ENCODE measurements at regions not wholly inside any gene's neighbourhood (a gene's known extent, or its start where the extent isn't known, plus 50 kb on each side); places are given as distances from the start of the nearest gene placed in this dataset.
A peak's percentile ranks its signal among the peaks of the same experiment; 100 is the strongest.

DNA sequence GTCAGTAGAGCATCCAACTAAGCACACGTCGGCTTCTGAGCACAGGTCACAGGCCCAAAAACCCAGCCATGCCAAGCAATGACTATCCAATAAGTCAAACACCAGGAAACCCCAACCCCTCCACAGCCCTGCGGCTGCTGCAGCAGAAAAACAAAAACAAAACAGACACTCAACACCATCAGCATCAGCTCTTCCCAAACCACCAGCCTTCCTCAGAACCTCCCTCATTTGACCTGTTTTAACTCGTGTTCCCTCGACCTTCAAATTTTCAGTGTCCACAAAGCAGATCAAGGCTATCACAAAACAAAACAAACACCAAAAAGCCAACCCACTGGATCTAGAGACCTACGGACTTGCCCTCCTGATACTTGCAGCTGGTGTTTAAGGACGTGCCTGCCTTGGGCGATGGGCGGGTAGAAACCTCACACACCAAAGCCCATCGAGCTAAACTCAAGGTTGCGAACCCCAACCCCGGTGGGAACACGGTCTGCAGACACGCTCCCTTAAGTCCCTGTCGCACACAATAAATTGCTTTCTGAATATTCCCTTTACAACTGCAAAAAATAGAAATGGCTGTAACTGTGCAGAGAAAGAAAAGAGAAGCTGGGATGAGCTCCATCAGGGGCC, 247.1 kb upstream of the ANKRD55 start (continued):
- TF ChIP-seq, protein P1, sequence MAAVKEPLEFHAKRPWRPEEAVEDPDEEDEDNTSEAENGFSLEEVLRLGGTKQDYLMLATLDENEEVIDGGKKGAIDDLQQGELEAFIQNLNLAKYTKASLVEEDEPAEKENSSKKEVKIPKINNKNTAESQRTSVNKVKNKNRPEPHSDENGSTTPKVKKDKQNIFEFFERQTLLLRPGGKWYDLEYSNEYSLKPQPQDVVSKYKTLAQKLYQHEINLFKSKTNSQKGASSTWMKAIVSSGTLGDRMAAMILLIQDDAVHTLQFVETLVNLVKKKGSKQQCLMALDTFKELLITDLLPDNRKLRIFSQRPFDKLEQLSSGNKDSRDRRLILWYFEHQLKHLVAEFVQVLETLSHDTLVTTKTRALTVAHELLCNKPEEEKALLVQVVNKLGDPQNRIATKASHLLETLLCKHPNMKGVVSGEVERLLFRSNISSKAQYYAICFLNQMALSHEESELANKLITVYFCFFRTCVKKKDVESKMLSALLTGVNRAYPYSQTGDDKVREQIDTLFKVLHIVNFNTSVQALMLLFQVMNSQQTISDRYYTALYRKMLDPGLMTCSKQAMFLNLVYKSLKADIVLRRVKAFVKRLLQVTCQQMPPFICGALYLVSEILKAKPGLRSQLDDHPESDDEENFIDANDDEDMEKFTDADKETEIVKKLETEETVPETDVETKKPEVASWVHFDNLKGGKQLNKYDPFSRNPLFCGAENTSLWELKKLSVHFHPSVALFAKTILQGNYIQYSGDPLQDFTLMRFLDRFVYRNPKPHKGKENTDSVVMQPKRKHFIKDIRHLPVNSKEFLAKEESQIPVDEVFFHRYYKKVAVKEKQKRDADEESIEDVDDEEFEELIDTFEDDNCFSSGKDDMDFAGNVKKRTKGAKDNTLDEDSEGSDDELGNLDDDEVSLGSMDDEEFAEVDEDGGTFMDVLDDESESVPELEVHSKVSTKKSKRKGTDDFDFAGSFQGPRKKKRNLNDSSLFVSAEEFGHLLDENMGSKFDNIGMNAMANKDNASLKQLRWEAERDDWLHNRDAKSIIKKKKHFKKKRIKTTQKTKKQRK (IDR thresholded peaks at IDR 0.05; ENCODE audit: low read length), result no peak
- no peak for TF ChIP-seq ARNT (IDR thresholded peaks at IDR 0.05)
- no peak for TF ChIP-seq BHLHE40 (IDR thresholded peaks at IDR 0.05; ENCODE audit: low read length)
- TF ChIP-seq SKI (IDR thresholded peaks at IDR 0.05; ENCODE audit: partially characterized antibody), result peak; percentile 22
- TF ChIP-seq ZNF674 (CRISPR knock-in tag; IDR thresholded peaks at IDR 0.05; ENCODE audit: low read depth), result no peak
- no peak for TF ChIP-seq ZNF20 (CRISPR knock-in tag; IDR thresholded peaks at IDR 0.05)
- no peak for TF ChIP-seq JDP2 (CRISPR knock-in tag; IDR thresholded peaks at IDR 0.05; ENCODE audit: borderline replicate concordance)
- TF ChIP-seq ZNF614 (CRISPR knock-in tag; IDR thresholded peaks at IDR 0.05; ENCODE audit: borderline replicate concordance), result peak; percentile 87
- peak; percentile 76 for TF ChIP-seq IRF2 (CRISPR knock-in tag; IDR thresholded peaks at IDR 0.05)
- TF ChIP-seq, protein P2, sequence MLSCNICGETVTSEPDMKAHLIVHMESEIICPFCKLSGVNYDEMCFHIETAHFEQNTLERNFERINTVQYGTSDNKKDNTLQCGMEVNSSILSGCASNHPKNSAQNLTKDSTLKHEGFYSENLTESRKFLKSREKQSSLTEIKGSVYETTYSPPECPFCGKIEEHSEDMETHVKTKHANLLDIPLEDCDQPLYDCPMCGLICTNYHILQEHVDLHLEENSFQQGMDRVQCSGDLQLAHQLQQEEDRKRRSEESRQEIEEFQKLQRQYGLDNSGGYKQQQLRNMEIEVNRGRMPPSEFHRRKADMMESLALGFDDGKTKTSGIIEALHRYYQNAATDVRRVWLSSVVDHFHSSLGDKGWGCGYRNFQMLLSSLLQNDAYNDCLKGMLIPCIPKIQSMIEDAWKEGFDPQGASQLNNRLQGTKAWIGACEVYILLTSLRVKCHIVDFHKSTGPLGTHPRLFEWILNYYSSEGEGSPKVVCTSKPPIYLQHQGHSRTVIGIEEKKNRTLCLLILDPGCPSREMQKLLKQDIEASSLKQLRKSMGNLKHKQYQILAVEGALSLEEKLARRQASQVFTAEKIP (CRISPR knock-in tag; IDR thresholded peaks at IDR 0.05; ENCODE audit: borderline replicate concordance), result no peak
- no peak for TF ChIP-seq ZNF546 (CRISPR knock-in tag; conservative IDR thresholded peaks at IDR 0.05)
- no peak for TF ChIP-seq ZZZ3 (CRISPR knock-in tag; IDR thresholded peaks at IDR 0.05; ENCODE audit: borderline replicate concordance)
- TF ChIP-seq XBP1 (CRISPR knock-in tag; IDR thresholded peaks at IDR 0.05), result no peak
- no peak for TF ChIP-seq ZNF367 (CRISPR knock-in tag; IDR thresholded peaks at IDR 0.05; ENCODE audit: borderline replicate concordance)
- no peak for TF ChIP-seq ZNF768 (CRISPR knock-in tag; IDR thresholded peaks at IDR 0.05)
- peak; percentile 93 for TF ChIP-seq HDAC2 (CRISPR knock-in tag; IDR thresholded peaks at IDR 0.05)
- TF ChIP-seq, protein P3, sequence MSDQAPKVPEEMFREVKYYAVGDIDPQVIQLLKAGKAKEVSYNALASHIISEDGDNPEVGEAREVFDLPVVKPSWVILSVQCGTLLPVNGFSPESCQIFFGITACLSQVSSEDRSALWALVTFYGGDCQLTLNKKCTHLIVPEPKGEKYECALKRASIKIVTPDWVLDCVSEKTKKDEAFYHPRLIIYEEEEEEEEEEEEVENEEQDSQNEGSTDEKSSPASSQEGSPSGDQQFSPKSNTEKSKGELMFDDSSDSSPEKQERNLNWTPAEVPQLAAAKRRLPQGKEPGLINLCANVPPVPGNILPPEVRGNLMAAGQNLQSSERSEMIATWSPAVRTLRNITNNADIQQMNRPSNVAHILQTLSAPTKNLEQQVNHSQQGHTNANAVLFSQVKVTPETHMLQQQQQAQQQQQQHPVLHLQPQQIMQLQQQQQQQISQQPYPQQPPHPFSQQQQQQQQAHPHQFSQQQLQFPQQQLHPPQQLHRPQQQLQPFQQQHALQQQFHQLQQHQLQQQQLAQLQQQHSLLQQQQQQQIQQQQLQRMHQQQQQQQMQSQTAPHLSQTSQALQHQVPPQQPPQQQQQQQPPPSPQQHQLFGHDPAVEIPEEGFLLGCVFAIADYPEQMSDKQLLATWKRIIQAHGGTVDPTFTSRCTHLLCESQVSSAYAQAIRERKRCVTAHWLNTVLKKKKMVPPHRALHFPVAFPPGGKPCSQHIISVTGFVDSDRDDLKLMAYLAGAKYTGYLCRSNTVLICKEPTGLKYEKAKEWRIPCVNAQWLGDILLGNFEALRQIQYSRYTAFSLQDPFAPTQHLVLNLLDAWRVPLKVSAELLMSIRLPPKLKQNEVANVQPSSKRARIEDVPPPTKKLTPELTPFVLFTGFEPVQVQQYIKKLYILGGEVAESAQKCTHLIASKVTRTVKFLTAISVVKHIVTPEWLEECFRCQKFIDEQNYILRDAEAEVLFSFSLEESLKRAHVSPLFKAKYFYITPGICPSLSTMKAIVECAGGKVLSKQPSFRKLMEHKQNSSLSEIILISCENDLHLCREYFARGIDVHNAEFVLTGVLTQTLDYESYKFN (CRISPR knock-in tag; conservative IDR thresholded peaks at IDR 0.05), result peak; percentile 93
- TF ChIP-seq, protein P4, sequence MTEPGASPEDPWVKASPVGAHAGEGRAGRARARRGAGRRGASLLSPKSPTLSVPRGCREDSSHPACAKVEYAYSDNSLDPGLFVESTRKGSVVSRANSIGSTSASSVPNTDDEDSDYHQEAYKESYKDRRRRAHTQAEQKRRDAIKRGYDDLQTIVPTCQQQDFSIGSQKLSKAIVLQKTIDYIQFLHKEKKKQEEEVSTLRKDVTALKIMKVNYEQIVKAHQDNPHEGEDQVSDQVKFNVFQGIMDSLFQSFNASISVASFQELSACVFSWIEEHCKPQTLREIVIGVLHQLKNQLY (CRISPR knock-in tag; IDR thresholded peaks at IDR 0.05), result 0 out of 2 replicates have a peak, but pooled peaks have one; percentile 14
- TF ChIP-seq ZNF251 (CRISPR knock-in tag; IDR thresholded peaks at IDR 0.05), result no peak
- peak; percentile 56; the same call in 1 of the 2 replicates for TF ChIP-seq ZNF510 (CRISPR knock-in tag; IDR thresholded peaks at IDR 0.05; ENCODE audit: low read depth)
- no peak for TF ChIP-seq ZC3H13 (CRISPR knock-in tag; IDR thresholded peaks at IDR 0.05)
- TF ChIP-seq, protein P5, sequence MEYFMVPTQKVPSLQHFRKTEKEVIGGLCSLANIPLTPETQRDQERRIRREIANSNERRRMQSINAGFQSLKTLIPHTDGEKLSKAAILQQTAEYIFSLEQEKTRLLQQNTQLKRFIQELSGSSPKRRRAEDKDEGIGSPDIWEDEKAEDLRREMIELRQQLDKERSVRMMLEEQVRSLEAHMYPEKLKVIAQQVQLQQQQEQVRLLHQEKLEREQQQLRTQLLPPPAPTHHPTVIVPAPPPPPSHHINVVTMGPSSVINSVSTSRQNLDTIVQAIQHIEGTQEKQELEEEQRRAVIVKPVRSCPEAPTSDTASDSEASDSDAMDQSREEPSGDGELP (IDR thresholded peaks at IDR 0.05; ENCODE audit: borderline replicate concordance, low read depth), result peak; percentile 67; the same call in 1 of the 2 replicates

All from HepG2 (cell line).